ENCODE measurements at regions not wholly inside any gene's neighbourhood (a gene's known extent, or its start where the extent isn't known, plus 50 kb on each side); places are given as distances from the start of the nearest gene placed in this dataset.

DNA sequence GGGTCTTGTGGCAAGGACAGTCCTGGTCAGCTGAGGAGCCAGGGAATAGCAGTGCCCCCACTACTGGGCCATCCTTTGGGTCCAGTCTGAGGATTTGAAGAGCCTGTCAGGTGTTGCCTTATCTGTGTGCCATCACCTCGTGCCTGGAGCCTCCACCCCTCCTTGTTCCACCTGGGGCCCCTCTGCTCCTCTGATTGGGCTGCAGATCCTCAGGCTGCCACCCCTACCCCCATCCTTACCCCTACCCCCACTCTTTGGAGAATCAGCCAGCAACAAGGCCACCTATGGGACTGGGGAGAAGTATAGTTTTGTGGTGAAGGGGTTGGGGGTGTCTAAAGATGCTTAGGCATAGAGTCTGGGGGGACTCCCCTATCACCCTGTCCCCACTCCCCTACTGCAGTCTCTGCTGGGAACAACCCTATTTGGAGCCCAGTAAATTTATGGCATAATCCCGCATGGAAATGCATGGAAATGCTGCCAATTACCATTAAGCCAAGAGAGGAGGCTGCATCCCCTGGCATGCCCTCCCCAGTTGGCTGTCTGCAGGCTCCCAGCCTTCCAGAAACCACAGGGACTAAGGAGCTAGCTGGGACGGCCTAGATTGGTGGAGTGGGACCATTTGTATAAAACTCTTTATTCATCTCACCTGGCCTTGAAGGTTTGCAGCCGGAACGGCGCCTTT, 142.7 kb upstream of the CSF3R start:
- no peaks in the 10 kb centered on the region for H3K4me1 Mint-ChIP-seq (ENCODE audit: low read depth, unreplicated experiment)
- intact Hi-C loops (cut with micrococcal nuclease; ENCODE audit: unreplicated experiment) = no loop called here
- no peaks in the 10 kb centered on the region for H3K9me3 Mint-ChIP-seq (ENCODE audit: low read depth, unreplicated experiment)
- TF ChIP-seq CTCF (IDR thresholded peaks at IDR 0.05; ENCODE audit: unreplicated experiment) = no peak
- DNase-seq = no peak
- H3K27ac Mint-ChIP-seq (ENCODE audit: unreplicated experiment) = no peak overlapping the region
- CTCF ChIA-PET = interaction anchor here (0.6 kb wide), 1 partner anchor 114 kb away, joined by 5 read pairs; no protein-coding TSS in a partner anchor
- H3K36me3 Mint-ChIP-seq (ENCODE audit: insufficient read depth, unreplicated experiment) = peaks cover 4% of the 10 kb centered on the region
- H3K4me3 Mint-ChIP-seq (ENCODE audit: low read depth, unreplicated experiment) = no peak overlapping the region
- BruUV-seq (replicated peaks) = no TSS peak
- H3K27me3 Mint-ChIP-seq (ENCODE audit: unreplicated experiment) = peaks cover 83% of the 10 kb centered on the region

DNA sequence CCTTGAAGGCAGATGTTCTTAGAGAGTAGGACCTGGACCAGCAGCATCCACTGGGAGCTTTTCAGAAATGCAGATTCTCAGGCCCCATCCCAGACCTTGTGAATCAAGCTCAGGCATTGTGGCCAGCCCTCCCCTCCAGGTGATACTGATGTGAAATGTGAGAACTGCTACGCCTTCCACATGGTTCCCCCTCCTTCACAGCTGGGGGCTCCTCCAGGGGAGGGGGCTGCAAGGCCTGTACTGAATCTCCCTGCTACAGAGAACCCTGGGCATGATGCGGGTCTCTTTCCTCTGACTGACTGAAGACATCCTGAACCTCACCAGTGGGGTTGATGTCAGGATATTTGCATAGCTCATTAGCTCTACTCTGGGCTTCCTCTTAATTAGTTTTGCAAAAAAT, 141.8 kb upstream of the CSF3R start:
- Mint-ChIP-seq H3K4me1 (ENCODE audit: low read depth, unreplicated experiment) (no peaks in the 10 kb centered on the region), H3K4me3 (ENCODE audit: low read depth, unreplicated experiment) (no peak overlapping the region), H3K9me3 (ENCODE audit: low read depth, unreplicated experiment) (no peaks in the 10 kb centered on the region), H3K27ac (ENCODE audit: unreplicated experiment) (no peak overlapping the region), H3K27me3 (ENCODE audit: unreplicated experiment) (peaks cover 74% of the 10 kb centered on the region), H3K36me3 (ENCODE audit: insufficient read depth, unreplicated experiment) (peaks cover 4% of the 10 kb centered on the region)
- CTCF ChIA-PET = interaction anchor here (0.7 kb wide), 1 partner anchor 16 kb away, joined by 3 read pairs; no protein-coding TSS in a partner anchor
- no peak for DNase-seq
- BruUV-seq (replicated peaks) = no TSS peak
- no peak for TF ChIP-seq CTCF (IDR thresholded peaks at IDR 0.05; ENCODE audit: unreplicated experiment)
- intact Hi-C loops (cut with micrococcal nuclease; ENCODE audit: unreplicated experiment) = no loop called here

GRCh38 chr1:36622741-36623648, 140.3 kb upstream of the CSF3R start:
- BruUV-seq (replicated peaks) = no TSS peak
- CTCF ChIA-PET = interaction anchor here (0.6 kb wide), 1 partner anchor 414 kb away, joined by 3 read pairs; no protein-coding TSS in a partner anchor
- DNase-seq = peak; percentile 14

GRCh38 chr1:36621531-36621930, 138.8 kb upstream of the CSF3R start:
- DNase-seq = no peak
- CTCF ChIA-PET = no interaction called here
- no peak for TF ChIP-seq CTCF (IDR thresholded peaks at IDR 0.05; ENCODE audit: unreplicated experiment)
- Mint-ChIP-seq H3K27me3 (ENCODE audit: unreplicated experiment) (peaks cover 45% of the 10 kb centered on the region), H3K4me3 (ENCODE audit: low read depth, unreplicated experiment) (no peak overlapping the region), H3K9me3 (ENCODE audit: low read depth, unreplicated experiment) (no peaks in the 10 kb centered on the region), H3K27ac (ENCODE audit: unreplicated experiment) (no peak overlapping the region), H3K36me3 (ENCODE audit: insufficient read depth, unreplicated experiment) (peaks cover 2% of the 10 kb centered on the region), H3K4me1 (ENCODE audit: low read depth, unreplicated experiment) (no peaks in the 10 kb centered on the region)
- BruUV-seq (replicated peaks) = no TSS peak
- intact Hi-C loops (cut with micrococcal nuclease; ENCODE audit: unreplicated experiment) = no loop called here

More at GRCh38 chr1:36622741-36623648, 140.3 kb upstream of the CSF3R start:
- Mint-ChIP-seq H3K27me3 (ENCODE audit: unreplicated experiment) (peaks cover 59% of the 10 kb centered on the region), H3K27ac (ENCODE audit: unreplicated experiment) (no peak overlapping the region), H3K4me3 (ENCODE audit: low read depth, unreplicated experiment) (no peak overlapping the region), H3K9me3 (ENCODE audit: low read depth, unreplicated experiment) (no peaks in the 10 kb centered on the region), H3K4me1 (ENCODE audit: low read depth, unreplicated experiment) (no peaks in the 10 kb centered on the region), H3K36me3 (ENCODE audit: insufficient read depth, unreplicated experiment) (peaks cover 4% of the 10 kb centered on the region)
- TF ChIP-seq CTCF (IDR thresholded peaks at IDR 0.05; ENCODE audit: unreplicated experiment) = no peak
- intact Hi-C loops (cut with micrococcal nuclease; ENCODE audit: unreplicated experiment) = no loop called here

Data from Calu3 (cell line).